Uterus (tissue), 3 donors: ENCODE measurements at regions not wholly inside any gene's neighbourhood (a gene's known extent, or its start where the extent isn't known, plus 50 kb on each side); places are given as distances from the start of the nearest gene placed in this dataset.

Experiments
- DNase-seq, 2 donors: peaks; one replicate each; pipeline ENCODE4 v3.0.0-alpha.2; 2019 to 2020
- H3K27ac ChIP-seq, 2 donors: fragments of 200-600 bp; sonication (generic); 1 replicate in 1 of 2; 2 replicates in 1 of 2; pipeline ENCODE4 v1.5.1; 2016 to 2018
- H3K27me3 ChIP-seq, 2 donors: fragments of 200-600 bp; sonication (generic); one replicate each; pipeline ENCODE4 v1.5.1; 2018 to 2019; ENCODE audit warnings: control low read depth in 1 of 2
- H3K36me3 ChIP-seq, 2 donors: fragments of 200-600 bp; sonication (generic); one replicate each; pipeline ENCODE4 v1.5.1; 2019; ENCODE audit warnings: control low read depth in 1 of 2
- H3K4me1 ChIP-seq, 2 donors: fragments of 200-600 bp; sonication (generic); one replicate each; pipeline ENCODE4 v1.5.1; 2018 to 2019; ENCODE audit warnings: control low read depth in 1 of 2
- H3K4me3 ChIP-seq, 2 donors: fragments of 200-600 bp; sonication (generic); 1 replicate in 1 of 2; 2 replicates in 1 of 2; pipeline ENCODE4 v1.5.1; 2018 to 2019; ENCODE audit warnings: mild to moderate bottlenecking in 1 of 2
- H3K9me3 ChIP-seq, 2 donors: fragments of 200-600 bp; sonication (generic); one replicate each; pipeline ENCODE4 v1.5.1; 2019; ENCODE audit warnings: control low read depth in 1 of 2
- CTCF ChIP-seq, 4 experiments: fragments of 200-600 bp in 2 of 4; fragments of 450-650 bp in 2 of 4; sonication (generic) in 2 of 4; IDR thresholded peaks; one replicate each; pipeline ENCODE4 v1.5.1; 2016 to 2019; ENCODE audit warnings: antibody characterized with exemption in 4 of 4, mild to moderate bottlenecking in 2 of 4, moderate library complexity in 1 of 4
- POLR2A ChIP-seq, 2 donors: fragments of 450-650 bp; IDR thresholded peaks; one replicate each; pipeline ENCODE4 v1.6.1; 2016; ENCODE audit warnings: antibody characterized with exemption in 2 of 2, mild to moderate bottlenecking in 1 of 2, moderate library complexity in 1 of 2
- intact Hi-C: fragments of 100-400 bp; cut with DNase I; formaldehyde crosslinking; loops from one replicate; pipeline ENCODE4 v1.15.1; 2023; ENCODE audit warnings: low total_unique reads
- donor health status: DM: yes; HTN: yes; CAD: no.

- no peak for TF ChIP-seq CTCF (IDR thresholded peaks at IDR 0.05)
- TF ChIP-seq POLR2A (IDR thresholded peaks at IDR 0.05), result no peak
- Histone ChIP-seq H3K9me3 (no peaks in the 10 kb centered on the region), H3K27me3 (no peaks in the 10 kb centered on the region), H3K27ac (no peak overlapping the region), H3K4me3 (no peak overlapping the region), H3K4me1 (no peaks in the 10 kb centered on the region), H3K36me3 (no peaks in the 10 kb centered on the region)
- intact Hi-C loops, result no loop called here
- no peak for DNase-seq
Measured at GRCh38 chr4:182103614-182104319, 139.4 kb upstream of the TENM3 start.

DNA sequence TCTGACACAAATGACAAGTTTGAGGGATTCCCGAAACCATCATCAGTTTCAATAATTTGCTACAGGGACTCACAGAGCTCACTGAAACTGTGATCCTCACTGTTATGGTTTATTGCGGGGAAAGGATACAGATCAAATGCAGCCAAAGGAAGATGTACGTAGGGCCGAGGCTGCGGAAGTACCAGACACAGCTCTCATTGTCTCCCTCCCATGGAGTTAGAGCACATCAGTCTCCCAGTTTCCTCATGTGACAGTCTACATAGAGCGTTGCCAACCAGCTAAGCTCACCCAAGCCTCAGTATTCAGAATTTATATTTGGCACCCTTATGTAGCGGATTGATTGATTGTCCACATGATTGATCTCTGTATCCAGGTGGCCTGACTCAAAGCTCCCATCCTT lies 137.8 kb upstream of the TENM3 start:
- intact Hi-C loops, result no loop called here
- no peak overlapping the region for H3K4me3 ChIP-seq
- no peaks in the 10 kb centered on the region for H3K36me3 ChIP-seq
- H3K4me1 ChIP-seq, result no peaks in the 10 kb centered on the region
- no peaks in the 10 kb centered on the region for H3K27me3 ChIP-seq
- H3K9me3 ChIP-seq, result no peaks in the 10 kb centered on the region
- H3K27ac ChIP-seq, result no peak overlapping the region
- TF ChIP-seq POLR2A (IDR thresholded peaks at IDR 0.05) (no peak), CTCF (IDR thresholded peaks at IDR 0.05) (no peak)
- DNase-seq, result no peak

GRCh38 chr4:182107931-182108330 lies 135.3 kb upstream of the TENM3 start:
- H3K27ac ChIP-seq, result no peak overlapping the region
- no peak for DNase-seq
- no peak overlapping the region for H3K4me3 ChIP-seq
- no peaks in the 10 kb centered on the region for H3K36me3 ChIP-seq
- no peaks in the 10 kb centered on the region for H3K4me1 ChIP-seq
- TF ChIP-seq POLR2A (IDR thresholded peaks at IDR 0.05) (no peak), CTCF (IDR thresholded peaks at IDR 0.05) (no peak)
- intact Hi-C loops, result no loop called here
- H3K9me3 ChIP-seq, result no peaks in the 10 kb centered on the region
- no peaks in the 10 kb centered on the region for H3K27me3 ChIP-seq

DNA sequence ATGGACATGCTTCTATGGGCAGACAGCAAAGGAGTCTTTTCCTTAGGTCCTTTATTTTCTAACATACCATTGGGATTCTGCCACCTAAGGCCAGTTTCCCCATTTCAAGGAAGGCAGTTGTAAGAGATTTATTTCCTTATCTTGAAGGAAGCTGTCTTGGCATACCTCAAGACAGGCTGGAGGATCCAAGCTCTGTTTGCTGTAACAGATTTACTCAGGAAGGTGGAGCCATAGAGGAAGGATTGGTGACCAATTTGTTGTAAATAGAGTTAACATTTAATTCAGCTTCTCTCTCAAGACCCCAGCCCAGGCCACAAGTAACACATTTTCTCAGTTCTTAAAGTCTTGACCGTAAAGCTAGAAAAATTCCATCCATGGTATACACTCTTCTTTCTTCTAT lies 131.6 kb upstream of the TENM3 start:
- no peak for DNase-seq
- Histone ChIP-seq H3K27ac (no peak overlapping the region), H3K27me3 (no peaks in the 10 kb centered on the region), H3K9me3 (no peaks in the 10 kb centered on the region), H3K4me3 (no peak overlapping the region), H3K4me1 (no peaks in the 10 kb centered on the region), H3K36me3 (no peaks in the 10 kb centered on the region)
- intact Hi-C loops, result no loop called here
- TF ChIP-seq POLR2A (IDR thresholded peaks at IDR 0.05) (no peak), CTCF (IDR thresholded peaks at IDR 0.05) (no peak)

GRCh38 chr4:182113779-182114178 lies 129.4 kb upstream of the TENM3 start:
- H3K36me3 ChIP-seq, result no peaks in the 10 kb centered on the region
- intact Hi-C loops, result no loop called here
- H3K4me3 ChIP-seq, result no peak overlapping the region
- no peak for DNase-seq
- H3K27me3 ChIP-seq, result no peaks in the 10 kb centered on the region
- no peak overlapping the region for H3K27ac ChIP-seq
- H3K4me1 ChIP-seq, result no peaks in the 10 kb centered on the region
- H3K9me3 ChIP-seq, result no peaks in the 10 kb centered on the region
- TF ChIP-seq POLR2A (IDR thresholded peaks at IDR 0.05), result no peak
- TF ChIP-seq CTCF (IDR thresholded peaks at IDR 0.05), result no peak
